ENCODE measurements at regions not wholly inside any gene's neighbourhood (a gene's known extent, or its start where the extent isn't known, plus 50 kb on each side); places are given as distances from the start of the nearest gene placed in this dataset.
A peak's percentile ranks its signal among the peaks of the same experiment; 100 is the strongest.
"Not testable (repeated sequence)": the region's sequence is repeated elsewhere in the genome, so short reads cannot be mapped to it uniquely, and the experiment has no call there.

DNA sequence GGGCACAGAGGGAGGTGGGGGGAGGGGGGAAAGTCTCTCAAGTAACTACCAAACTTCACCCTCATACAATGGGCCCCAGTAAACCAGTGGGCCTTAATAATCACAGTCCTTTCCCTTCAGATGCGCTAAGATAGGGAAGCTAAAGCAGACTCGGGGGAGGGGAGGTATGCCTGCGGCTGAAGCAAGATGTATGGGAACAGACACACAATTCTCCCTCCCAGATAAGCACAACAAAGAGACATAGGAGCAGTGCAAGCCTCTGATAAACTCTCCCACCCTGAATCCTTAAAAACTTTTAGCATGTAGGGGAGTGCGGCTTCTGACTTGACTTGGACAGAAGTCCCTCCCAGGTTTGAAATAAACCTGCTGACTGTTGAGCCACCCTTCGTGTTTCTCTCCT lies 54.7 kb downstream of the PROP1 start:
- DNase-seq (ENCODE audit: low read depth in 1 of 2, low spot score in 1 of 2); in situ Hi-C loops (cut with HindIII; ENCODE audit: low pct_unique_long_range_greater_than_20kb, low sequenced_read_pairs): not testable (repeated sequence)

DNA sequence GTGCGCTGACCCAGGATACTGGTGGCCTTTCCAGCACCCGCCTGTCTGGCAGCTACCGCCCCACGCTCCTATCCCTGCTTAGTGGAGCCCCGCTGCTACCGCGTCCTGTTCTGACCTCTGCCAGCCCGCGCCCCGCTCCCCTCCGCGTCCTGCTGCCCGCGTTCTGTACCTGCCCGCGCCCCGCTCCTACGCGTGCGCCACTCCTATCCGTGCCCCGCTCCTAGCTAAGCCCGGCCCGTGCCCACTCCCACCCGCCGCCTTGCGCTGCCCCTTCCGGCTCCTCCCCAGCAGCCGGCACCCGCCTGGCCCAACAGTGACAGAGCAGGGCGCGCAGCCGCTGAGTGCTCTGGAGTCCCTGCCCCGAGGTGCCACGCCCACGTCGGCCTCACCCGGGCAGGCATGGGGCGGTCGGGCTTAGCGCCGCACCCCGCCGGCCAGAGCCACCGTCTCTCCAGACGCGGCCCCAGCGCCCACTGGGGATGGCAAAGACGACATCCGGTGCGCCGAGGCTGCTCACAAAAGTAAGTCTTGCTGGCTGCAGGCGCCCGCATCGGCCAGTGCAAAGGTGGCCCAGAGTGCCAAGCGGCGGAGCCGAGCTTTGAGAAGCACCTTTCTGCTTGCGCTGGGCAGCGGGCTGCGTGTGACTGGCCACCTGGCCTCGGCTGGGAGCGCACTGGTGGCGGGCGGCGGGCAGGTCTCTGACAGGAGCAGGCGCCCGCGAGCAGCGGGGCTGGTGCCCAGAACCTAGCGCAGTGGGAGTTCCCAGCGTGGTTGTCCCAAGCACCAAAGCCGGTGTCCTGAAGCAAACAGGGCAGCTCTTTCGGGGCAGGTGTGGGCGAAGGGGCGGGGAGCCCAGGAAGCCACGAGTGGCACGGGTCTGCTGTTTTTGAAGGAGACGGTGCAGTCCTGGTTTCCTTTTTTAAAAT lies 56.5 kb downstream of the PROP1 start:
- in situ Hi-C loops (cut with HindIII; ENCODE audit: low pct_unique_long_range_greater_than_20kb, low sequenced_read_pairs): not testable (repeated sequence)
- DNase-seq (ENCODE audit: low read depth in 1 of 2, low spot score in 1 of 2): peak; percentile 44 to 83

DNA sequence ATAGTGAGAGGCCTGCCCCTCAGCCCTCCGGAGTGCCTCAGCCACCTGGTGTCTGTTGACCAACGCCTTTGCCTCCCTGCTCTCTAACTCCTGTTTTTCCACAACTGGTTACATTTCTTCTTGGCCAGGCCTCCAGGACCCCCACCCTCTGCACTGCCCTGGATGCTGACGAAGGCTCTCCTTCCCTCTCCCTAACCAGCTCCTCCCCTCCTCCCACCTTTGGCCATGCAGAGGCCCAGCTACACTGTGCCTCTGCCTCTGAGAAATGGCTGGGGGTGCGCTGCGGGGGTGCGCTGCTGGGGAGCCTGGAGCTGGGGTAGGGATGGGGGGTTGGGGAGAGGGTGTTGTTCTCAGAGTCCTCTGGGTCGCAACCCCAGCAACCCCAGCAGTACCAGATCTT lies 57.3 kb downstream of the PROP1 start:
- DNase-seq (ENCODE audit: low read depth in 1 of 2, low spot score in 1 of 2); in situ Hi-C loops (cut with HindIII; ENCODE audit: low pct_unique_long_range_greater_than_20kb, low sequenced_read_pairs): not testable (repeated sequence)

DNA sequence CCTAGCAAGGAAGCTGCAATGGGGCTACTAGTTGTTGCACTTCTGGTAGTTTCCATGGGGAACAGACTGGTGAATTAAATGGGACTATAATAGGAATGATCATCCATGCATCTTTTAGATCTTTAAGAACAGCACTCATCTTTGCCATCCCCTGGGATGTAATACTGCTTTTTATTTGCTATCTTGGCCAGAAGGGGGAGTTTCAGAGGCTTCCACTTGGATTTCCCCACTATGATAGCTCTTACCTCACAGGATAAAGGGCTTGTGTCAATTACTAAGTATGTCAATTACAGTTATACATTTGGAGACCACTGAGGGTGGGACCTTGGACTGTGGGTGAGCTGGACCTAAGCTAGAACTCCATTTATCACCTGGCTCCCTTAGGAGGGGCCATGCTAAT lies 61.8 kb downstream of the PROP1 start:
- in situ Hi-C loops (cut with HindIII; ENCODE audit: low pct_unique_long_range_greater_than_20kb, low sequenced_read_pairs); DNase-seq (ENCODE audit: low read depth in 1 of 2, low spot score in 1 of 2): not testable (repeated sequence)

DNA sequence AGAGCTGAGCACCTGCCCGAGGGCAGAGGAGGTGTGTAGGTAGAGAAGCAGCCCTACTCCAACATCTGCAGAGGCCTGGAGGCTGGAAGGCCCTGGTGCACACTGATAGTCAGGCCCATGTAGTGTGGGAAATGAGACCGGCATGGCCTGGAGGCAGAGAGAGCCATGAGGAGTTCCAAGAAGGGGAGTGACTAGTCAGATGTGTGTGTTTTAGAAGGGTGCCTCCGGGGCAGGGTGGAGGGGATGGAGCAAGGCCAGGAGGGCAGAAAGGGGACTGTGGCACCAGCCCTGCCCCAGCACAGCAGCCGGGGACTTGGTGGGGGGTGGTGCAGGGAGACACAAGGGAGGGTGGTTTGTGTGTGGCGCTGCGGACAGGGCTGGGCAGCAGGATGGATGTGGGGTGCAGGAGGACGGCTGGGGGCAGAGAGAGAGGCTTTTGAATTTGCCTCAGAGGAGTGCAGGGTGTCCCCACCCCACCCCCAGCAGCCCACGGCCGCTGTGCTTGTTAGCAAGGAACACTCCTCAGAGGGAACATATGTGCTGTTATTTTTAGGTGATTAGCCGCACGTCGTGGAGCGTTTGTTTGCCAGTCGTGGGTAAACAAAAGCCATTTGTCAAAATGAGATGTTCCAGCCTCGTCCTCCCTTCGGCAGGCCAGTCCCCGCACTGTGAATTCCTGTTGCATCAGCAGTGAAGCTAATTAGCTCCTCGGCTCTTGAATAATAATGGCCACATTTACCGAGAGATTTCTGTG lies 65.6 kb downstream of the PROP1 start:
- in situ Hi-C loops (cut with HindIII; ENCODE audit: low pct_unique_long_range_greater_than_20kb, low sequenced_read_pairs): not testable (repeated sequence)
- DNase-seq (ENCODE audit: low read depth in 1 of 2, low spot score in 1 of 2): peak in 1 of 2 experiments; percentile 37

DNA sequence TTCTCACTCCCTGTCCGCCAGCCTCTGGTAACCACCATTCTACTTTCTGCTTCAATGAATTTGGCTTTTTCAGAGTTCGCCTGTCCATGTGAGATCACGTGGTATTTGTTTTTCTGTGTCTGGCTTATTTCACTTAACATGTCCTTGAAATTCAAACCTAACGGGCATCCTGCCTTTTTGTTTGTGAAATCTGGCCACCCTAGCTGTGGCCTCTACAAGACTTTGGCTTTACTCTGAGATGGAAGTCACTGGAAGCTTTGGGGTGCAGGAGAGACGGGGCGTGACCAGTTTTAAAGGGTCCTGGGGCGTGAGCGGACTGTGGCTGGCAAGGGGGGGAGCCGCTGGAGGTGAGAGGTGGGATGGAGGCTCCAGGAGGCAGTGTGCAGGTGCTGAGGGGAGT lies 66.4 kb downstream of the PROP1 start:
- in situ Hi-C loops (cut with HindIII; ENCODE audit: low pct_unique_long_range_greater_than_20kb, low sequenced_read_pairs); DNase-seq (ENCODE audit: low read depth in 1 of 2, low spot score in 1 of 2): not testable (repeated sequence)

DNA sequence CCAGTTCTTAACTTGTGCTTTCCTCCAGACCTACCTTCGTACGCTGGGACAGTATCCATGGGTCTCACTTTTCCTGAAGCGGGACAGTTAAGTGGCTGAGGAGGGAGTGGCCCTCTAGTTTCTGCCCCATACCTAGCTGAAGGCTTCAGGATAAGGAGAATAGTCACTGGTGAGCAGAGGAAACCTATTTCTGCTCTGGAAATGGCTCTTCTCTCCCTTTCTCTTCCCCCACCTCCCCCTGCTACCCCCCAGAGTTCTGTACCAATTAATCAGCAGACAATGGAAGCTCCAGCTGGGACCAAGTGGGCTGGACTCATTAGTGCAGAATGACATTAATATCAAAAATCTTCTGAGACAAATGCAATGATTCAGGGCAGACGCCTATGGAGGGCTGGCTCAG lies 68.5 kb downstream of the PROP1 start:
- DNase-seq (ENCODE audit: low read depth in 1 of 2, low spot score in 1 of 2); in situ Hi-C loops (cut with HindIII; ENCODE audit: low pct_unique_long_range_greater_than_20kb, low sequenced_read_pairs): not testable (repeated sequence)

DNA sequence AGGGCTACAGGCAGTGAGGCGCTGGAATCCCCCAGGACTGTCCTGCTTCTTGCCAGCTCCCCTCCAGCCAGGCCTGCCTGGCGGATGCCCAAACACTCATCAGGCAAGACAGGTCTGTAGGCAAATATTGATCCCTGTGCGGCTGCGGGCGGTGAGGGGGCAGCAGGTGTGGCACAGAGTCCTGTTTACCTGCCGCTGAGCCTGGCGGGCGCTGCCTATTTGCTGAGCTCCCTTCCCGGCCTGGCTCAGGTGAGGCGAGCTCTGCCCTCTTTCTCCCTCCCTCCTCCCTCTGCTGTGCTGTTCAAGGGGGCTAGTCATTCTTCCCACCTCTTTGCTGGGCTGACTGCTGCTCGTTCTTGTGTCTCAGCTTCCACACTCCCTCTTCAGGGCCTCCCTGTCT lies 71.5 kb downstream of the PROP1 start:
- DNase-seq (ENCODE audit: low read depth in 1 of 2, low spot score in 1 of 2); in situ Hi-C loops (cut with HindIII; ENCODE audit: low pct_unique_long_range_greater_than_20kb, low sequenced_read_pairs): not testable (repeated sequence)

DNA sequence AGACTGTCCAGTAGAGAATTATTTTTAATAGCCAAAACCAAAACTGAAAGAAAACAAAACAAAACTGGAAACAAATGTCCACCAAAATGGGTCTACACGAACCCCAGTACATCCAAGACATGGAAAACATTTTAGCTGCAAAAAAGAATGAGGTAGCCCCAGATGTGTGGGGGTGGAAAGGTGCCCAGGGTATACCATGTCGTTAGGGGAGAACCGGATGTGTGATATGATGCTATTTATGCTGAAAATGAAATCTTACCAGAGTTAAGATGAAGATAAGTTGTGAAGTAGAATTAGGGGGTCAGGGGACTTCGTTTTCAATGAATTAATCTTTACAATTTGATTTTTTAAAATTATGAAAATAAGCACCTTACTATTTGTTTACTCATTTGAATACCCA lies 72.2 kb downstream of the PROP1 start:
- in situ Hi-C loops (cut with HindIII; ENCODE audit: low pct_unique_long_range_greater_than_20kb, low sequenced_read_pairs); DNase-seq (ENCODE audit: low read depth in 1 of 2, low spot score in 1 of 2): not testable (repeated sequence)

DNA sequence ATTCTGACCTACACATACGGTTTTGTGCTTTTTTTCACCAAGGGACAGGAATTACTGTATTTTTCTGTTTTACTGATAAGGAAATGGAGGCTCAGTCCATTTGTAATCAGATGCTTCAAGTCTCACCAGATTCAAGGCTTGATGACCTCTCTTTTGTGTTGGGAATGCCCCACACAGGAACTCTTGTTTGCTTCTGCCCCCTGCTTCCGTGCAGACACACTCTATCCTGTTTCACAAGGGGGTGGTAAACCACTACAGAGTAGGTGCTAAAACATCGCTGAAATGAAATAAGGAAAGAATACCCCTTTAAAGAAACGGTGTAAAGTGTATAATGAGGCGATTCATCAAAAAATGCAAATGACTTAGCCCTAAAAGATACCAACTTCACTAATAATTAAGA lies 72.9 kb downstream of the PROP1 start:
- DNase-seq (ENCODE audit: low read depth in 1 of 2, low spot score in 1 of 2); in situ Hi-C loops (cut with HindIII; ENCODE audit: low pct_unique_long_range_greater_than_20kb, low sequenced_read_pairs): not testable (repeated sequence)

DNA sequence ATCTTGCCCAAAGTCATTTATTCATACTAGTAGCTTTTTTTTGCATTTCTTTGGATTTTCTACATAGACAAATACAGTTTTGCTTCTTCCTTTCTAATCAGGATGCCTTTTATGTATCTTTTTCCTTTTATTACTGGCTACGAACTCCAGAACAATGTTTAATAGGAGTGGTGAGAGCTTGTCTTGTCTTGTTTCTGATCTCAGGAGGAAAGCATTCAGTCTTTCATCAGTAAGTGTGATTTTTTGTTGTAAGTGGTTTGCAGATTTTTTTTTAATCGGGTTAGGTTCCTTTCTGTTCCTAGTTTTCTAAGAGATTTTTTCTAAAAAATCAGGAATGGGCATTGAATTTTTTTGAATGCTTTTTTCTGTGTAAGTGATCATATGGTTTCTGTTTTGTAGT lies 86.8 kb downstream of the PROP1 start:
- in situ Hi-C loops (cut with HindIII; ENCODE audit: low pct_unique_long_range_greater_than_20kb, low sequenced_read_pairs); DNase-seq (ENCODE audit: low read depth in 1 of 2, low spot score in 1 of 2): not testable (repeated sequence)

DNA sequence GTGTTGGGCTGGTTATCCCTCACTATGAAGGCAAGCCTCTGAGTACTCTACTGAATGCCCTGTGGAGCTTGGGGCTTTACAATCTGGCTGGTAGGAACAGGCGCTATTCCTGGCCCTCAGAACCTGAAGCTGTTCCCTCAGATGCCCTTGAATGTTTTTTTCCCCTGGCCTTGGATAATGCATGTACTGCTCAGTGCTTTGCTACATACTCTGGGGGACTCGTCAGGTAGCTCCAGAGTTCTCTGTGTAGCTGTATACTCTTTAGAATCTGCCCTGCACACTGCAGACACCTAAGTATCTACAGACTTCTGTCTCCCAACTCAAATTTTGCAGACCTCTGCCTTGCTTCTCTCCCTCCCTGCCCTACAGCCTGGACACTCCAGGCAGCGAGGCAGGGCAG lies 93.2 kb downstream of the PROP1 start:
- in situ Hi-C loops (cut with HindIII; ENCODE audit: low pct_unique_long_range_greater_than_20kb, low sequenced_read_pairs); DNase-seq (ENCODE audit: low read depth in 1 of 2, low spot score in 1 of 2): not testable (repeated sequence)

DNA sequence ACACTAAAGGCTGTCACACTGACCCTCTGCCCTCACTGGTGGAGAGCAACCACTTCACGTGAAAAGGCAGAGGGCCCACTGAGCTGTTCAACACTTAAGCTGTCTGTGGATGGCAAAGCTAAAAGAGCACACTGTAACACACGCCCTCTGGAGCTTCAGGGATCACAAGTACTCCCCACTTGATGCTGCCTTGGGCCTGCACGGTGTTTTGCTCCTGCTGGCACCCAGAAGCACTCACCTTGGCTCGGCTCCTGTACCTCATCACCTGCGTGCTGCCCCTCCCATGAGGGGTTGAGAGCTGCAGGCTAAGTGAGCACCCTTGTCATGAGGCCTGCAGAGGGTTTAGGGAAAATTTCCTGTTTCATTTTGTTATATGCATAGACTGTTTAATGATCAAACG lies 96.0 kb downstream of the PROP1 start:
- in situ Hi-C loops (cut with HindIII; ENCODE audit: low pct_unique_long_range_greater_than_20kb, low sequenced_read_pairs): not testable (repeated sequence)

DNA sequence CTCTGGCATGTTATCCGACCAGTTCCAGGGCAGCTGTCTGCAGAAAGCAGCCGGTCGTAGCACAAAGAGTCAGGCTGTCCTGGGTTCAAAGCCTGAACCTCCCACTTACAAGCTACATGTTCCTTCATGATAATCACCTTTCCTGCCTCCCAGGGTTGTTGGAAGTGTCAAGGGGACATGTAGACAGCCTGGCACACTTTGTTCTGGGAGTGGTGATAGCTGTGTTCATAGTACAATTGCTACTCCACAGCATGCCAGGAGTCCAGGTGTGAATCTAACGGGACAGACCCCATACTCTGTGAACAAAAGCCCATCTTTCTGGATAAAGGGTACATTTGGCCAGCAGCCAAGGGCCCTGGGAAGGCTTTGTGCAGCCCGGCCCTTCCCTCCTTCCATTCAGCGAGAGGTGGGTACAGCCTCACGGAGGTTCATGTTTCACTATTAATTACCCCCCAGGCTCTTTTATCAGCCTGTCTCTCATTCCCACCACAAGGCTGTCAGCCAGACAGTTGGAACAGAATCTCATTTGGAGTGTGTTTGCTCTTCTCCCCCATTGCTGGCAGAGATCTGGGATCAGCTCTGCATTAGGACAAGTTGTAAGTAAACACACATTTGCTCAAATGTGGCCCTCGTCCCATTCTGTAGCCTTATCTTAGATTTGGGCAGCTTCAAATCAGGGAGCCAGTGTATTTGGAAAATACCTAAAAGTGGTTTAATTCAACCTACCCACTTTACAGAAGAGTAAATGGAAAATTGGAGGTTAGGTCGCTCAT lies 101.2 kb downstream of the PROP1 start:
- in situ Hi-C loops (cut with HindIII; ENCODE audit: low pct_unique_long_range_greater_than_20kb, low sequenced_read_pairs); DNase-seq (ENCODE audit: low read depth in 1 of 2, low spot score in 1 of 2): not testable (repeated sequence)

More for the DNA sequence above, 96.0 kb downstream of the PROP1 start:
- DNase-seq (ENCODE audit: low read depth in 1 of 2, low spot score in 1 of 2): not testable (repeated sequence)

DNA sequence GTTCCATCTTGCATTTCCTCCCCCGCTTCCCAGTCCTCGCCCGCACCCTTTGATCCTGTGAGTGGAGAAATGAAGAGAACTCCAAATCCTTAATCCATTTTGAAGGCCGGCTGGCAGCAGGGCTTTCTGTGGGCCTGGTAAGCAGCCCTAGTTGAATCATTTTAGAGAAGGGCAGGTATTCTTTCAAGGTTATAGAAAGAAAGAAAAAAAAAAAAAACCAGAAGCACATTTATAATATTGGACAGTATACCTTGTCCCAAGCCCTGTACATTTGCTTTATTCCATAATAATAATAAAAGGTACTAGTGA lies 103.7 kb downstream of the PROP1 start:
- DNase-seq (ENCODE audit: low read depth in 1 of 2, low spot score in 1 of 2); in situ Hi-C loops (cut with HindIII; ENCODE audit: low pct_unique_long_range_greater_than_20kb, low sequenced_read_pairs): not testable (repeated sequence)

DNA sequence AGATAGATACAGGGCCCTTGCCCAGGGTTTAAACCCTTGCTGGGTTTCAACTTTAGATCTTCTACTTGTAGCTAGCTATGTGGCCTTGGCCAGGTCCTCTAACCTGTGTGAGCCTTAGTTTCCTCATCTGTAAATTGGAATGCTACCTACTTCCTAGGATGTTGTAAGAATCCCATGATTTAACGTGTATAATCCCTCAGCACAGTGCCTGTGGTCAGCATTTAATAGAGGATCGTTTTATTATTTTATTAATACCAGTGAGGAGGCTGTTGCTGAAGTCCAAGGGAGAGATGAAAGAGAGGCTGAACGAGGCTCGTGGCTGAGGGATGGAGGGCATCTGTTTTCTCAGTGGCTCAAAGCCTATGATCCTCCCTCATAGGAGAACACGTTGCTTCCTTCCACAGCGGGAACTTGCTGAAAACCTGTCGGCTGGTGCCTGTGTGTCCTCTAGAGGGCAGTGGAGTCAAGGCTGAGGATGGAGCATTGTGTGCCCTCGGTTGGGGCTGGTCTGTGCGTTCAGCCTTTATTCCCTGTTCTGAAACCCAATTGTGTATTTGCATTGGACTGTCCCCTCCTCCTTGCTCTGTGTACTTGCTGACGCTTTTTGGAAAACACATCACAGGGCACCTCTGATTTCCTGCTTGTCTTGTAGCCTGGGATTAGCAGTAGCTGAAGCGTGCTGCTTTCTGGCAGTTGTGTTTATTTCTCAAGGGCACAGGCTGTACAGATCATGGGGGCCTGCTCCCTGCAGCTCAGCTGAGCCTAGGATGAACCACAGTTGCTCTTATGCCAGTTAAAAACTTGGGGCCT lies 104.3 kb downstream of the PROP1 start:
- DNase-seq (ENCODE audit: low read depth in 1 of 2, low spot score in 1 of 2); in situ Hi-C loops (cut with HindIII; ENCODE audit: low pct_unique_long_range_greater_than_20kb, low sequenced_read_pairs): not testable (repeated sequence)

DNA sequence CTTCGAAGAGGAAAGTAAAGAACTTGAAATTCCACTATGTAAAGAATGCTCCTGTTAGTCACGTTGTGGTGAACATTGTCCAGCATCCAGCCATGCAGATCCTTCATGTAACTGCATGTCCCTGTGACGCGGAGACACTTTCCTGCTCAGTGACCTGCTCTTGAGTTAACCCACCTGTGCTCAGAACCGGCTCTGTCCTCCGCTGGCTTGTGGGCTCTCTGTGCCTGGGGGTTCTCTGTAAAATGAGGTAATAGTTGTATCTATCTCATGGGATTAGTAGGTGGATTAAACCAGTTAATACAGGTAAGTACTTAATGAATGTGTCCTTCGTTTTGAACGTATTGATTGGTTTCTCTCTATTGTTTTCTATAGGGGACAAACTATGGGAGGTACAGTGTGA lies 100.6 kb upstream of the FAM153A start:
- DNase-seq (ENCODE audit: low read depth in 1 of 2, low spot score in 1 of 2); in situ Hi-C loops (cut with HindIII; ENCODE audit: low pct_unique_long_range_greater_than_20kb, low sequenced_read_pairs): not testable (repeated sequence)
